Left ventricle myocardium inferior (tissue), 1 donor: ENCODE measurements at regions not wholly inside any gene's neighbourhood (a gene's known extent, or its start where the extent isn't known, plus 50 kb on each side); places are given as distances from the start of the nearest gene placed in this dataset.
"Not testable (repeated sequence)": the region's sequence is repeated elsewhere in the genome, so short reads cannot be mapped to it uniquely, and the experiment has no call there.

Source experiments
- DNase-seq: peaks from one replicate; pipeline ENCODE4 v3.0.0-alpha.2; 2020
- H3K27ac ChIP-seq: fragments of 200-600 bp; replicated peaks from 2 replicates; pipeline ENCODE4 v1.8.0; 2021
- H3K27me3 ChIP-seq: fragments of 200-600 bp; 2 replicates; pipeline ENCODE4 v1.8.0; 2021; ENCODE audit warnings: low read depth
- H3K36me3 ChIP-seq: fragments of 200-600 bp; 2 replicates; pipeline ENCODE4 v1.8.0; 2021
- H3K4me1 ChIP-seq: fragments of 200-600 bp; 2 replicates; pipeline ENCODE4 v1.8.0; 2021
- H3K4me3 ChIP-seq: fragments of 200-600 bp; 2 replicates; pipeline ENCODE4 v1.8.0; 2021; ENCODE audit warnings: mild to moderate bottlenecking, moderate library complexity
- H3K9me3 ChIP-seq: fragments of 200-600 bp; replicated peaks from 2 replicates; pipeline ENCODE4 v1.8.0; 2021
- intact Hi-C: fragments of 100-400 bp; cut with micrococcal nuclease; formaldehyde crosslinking; loops from one replicate; pipeline ENCODE4 v1.11.0; 2022
- TF ChIP-seq, protein P1 (sequence below): fragments of 200-600 bp; IDR thresholded peaks from 2 replicates; pipeline ENCODE4 v1.8.0; 2021; ENCODE audit warnings: antibody characterized with exemption, mild to moderate bottlenecking, borderline replicate concordance
- donor health status: DM: no; HTN: yes; CAD: no; lungs with severe emphysema.

DNA sequence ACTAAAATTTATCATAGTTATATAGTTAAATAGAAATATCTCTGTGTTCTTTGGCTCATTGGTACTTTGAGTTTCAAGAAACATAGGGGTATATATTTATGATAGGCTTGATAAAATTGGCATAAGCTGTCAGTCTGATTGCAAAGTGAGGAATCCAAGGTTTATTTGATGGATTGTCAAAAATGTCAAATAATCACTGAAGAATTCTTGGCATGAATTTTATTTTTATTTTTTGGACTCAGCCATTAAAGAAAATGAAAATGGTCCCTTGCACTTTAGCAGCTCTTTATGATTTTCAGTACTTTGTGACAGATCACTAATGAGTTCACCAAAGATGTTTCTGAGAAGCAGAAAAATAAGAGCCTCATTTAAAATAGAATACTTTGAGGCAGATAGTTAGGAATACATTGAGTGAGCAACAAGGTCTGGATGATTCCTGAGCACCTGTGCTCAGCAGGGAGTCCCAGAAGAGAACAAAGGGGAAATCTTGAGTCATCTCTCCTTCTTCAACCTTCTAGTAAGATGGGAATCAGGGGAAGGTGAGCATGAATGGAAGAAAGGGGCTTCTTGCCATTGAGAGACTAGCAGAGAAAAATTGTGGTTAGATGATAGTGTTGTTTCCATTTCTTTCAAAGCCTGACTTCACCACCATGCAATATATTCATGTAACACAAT, 85.3 kb upstream of the VEPH1 start:
- Histone ChIP-seq H3K9me3 (no peaks in the 10 kb centered on the region), H3K27me3 (peaks cover 4% of the 10 kb centered on the region), H3K4me3 (no peak overlapping the region), H3K4me1 (no peaks in the 10 kb centered on the region), H3K27ac (no peak overlapping the region), H3K36me3 (no peaks in the 10 kb centered on the region)
- DNase-seq = no peak
- intact Hi-C loops = no loop called here
- TF ChIP-seq, protein P1, sequence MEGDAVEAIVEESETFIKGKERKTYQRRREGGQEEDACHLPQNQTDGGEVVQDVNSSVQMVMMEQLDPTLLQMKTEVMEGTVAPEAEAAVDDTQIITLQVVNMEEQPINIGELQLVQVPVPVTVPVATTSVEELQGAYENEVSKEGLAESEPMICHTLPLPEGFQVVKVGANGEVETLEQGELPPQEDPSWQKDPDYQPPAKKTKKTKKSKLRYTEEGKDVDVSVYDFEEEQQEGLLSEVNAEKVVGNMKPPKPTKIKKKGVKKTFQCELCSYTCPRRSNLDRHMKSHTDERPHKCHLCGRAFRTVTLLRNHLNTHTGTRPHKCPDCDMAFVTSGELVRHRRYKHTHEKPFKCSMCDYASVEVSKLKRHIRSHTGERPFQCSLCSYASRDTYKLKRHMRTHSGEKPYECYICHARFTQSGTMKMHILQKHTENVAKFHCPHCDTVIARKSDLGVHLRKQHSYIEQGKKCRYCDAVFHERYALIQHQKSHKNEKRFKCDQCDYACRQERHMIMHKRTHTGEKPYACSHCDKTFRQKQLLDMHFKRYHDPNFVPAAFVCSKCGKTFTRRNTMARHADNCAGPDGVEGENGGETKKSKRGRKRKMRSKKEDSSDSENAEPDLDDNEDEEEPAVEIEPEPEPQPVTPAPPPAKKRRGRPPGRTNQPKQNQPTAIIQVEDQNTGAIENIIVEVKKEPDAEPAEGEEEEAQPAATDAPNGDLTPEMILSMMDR = no peak

DNA sequence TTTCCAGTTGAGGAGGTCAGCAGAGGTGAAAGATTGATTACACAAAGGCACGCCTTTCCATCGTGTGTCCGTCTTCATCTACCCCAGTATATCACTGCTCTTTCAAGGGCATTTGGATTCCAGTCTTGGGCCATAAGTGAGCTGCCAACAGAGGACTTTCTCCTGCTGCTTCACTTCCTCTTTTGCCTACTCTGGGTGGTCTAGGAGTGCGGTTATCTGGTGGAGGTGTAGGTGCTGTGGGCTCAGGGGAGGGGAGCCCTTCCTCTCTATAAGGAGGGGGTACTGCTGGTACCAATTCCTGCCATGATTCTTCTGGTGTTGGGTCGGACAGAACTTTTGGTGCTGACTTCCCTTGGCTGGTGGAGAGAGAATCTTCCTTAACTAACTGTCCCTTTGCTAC, 83.1 kb upstream of the VEPH1 start:
- Histone ChIP-seq H3K9me3 (no peaks in the 10 kb centered on the region), H3K27me3 (no peaks in the 10 kb centered on the region), H3K4me3 (no peak overlapping the region), H3K36me3 (no peaks in the 10 kb centered on the region), H3K27ac (no peak overlapping the region), H3K4me1 (no peaks in the 10 kb centered on the region)
- TF ChIP-seq, protein P1 = no peak
- no peak for DNase-seq
- intact Hi-C loops = no loop called here

DNA sequence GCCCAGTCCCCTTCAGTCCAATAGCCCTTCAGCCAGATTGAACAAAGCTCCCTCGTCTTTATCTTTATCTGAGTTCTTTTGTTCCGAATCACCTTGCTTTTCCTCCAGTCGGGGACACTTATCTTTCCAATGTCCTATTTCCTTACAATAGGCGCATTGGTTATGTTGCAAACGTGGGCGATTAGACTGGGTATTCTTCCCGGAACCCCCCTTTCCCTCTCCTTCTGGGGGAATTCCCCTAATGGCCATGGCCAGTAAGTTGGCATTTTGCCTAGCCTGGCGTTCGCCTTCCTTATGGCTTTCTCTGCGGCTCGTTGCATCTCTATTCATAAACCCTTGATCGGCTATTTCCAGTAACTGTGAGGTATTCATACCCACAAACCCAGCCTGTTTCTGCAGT, 82.2 kb upstream of the VEPH1 start:
- Histone ChIP-seq H3K36me3 (no peaks in the 10 kb centered on the region), H3K4me3 (no peak overlapping the region), H3K27ac (no peak overlapping the region), H3K4me1 (no peaks in the 10 kb centered on the region), H3K9me3 (no peaks in the 10 kb centered on the region), H3K27me3 (no peaks in the 10 kb centered on the region)
- DNase-seq = no peak
- intact Hi-C loops = no loop called here
- TF ChIP-seq, protein P1 = no peak

DNA sequence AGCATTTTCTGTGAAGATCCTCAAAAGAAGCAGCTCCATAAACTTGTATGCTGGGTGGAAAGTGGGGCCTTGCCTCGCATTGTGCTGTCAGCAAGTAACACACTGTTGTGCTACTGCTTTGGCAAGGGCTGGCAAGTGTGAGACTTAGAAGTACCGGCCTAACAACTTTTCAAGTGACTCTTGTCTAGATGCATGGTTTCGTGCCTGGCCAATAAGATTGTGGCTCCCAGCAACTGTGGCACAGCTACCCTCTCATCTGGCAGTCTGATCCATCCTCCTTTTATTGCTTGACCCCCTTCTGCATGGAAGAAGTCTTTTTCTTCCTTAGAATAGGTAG, 79.4 kb upstream of the VEPH1 start:
- H3K4me1 ChIP-seq = no peaks in the 10 kb centered on the region
- no peak for DNase-seq
- no peaks in the 10 kb centered on the region for H3K36me3 ChIP-seq
- no peak overlapping the region for H3K4me3 ChIP-seq
- intact Hi-C loops = no loop called here
- TF ChIP-seq, protein P1 = no peak
- H3K27me3 ChIP-seq = no peaks in the 10 kb centered on the region
- no peak overlapping the region for H3K27ac ChIP-seq
- no peaks in the 10 kb centered on the region for H3K9me3 ChIP-seq

DNA sequence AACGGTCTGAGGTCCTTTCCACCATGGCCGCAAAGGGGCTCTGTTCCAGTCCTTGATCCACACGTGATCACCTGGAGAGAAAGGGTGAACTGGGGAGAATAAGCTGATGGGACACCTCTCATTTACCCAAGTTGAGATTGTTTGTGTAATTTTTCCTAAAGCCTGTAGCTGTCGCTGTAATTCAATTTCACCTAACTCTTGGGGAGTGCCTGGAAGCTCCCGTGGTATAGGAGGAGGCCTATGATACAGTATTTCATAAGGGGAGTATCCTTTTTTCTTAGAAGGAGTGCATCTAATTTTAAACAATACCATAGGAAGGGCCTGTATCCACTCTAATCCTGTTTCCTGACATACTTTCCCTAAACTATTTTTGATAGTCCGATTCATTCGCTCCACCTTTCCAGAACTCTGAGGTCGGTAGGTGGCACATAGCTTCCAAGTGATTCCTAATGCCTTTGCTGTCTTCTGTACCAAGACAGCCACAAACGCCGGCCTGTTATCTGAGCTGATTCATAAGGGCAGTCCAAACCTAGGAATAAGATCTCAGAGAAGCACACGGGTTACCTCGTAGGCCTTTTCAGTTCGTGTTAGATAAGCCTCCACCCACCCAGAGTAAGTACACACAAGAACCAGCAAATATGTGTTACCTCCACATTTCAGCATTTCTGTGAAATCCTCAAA, 78.9 kb upstream of the VEPH1 start:
- intact Hi-C loops = not testable (repeated sequence)

DNA sequence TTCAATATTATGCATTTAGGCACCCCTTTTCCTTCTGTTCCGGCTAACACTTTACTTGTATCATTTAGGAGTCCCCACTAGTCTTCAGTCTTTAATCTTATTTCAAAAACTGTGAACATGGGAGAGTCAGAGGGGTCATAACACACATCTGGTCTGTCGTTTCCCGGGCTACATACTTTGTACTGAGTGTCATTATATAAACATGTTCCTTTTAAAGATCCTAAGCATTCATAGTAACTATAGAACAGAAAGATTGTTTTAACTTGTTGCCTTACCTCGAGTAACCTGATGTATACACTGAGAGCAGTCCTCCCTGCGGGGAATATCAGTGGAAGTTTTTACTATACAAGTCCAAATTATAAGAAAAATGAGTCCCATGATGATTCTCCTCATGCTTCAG, 78.2 kb upstream of the VEPH1 start:
- Histone ChIP-seq H3K36me3 (no peaks in the 10 kb centered on the region), H3K4me3 (no peak overlapping the region), H3K4me1 (no peaks in the 10 kb centered on the region), H3K9me3 (no peaks in the 10 kb centered on the region), H3K27me3 (no peaks in the 10 kb centered on the region), H3K27ac (no peak overlapping the region)
- DNase-seq = no peak
- intact Hi-C loops = no loop called here
- TF ChIP-seq, protein P1 = no peak

More for the DNA sequence above, 78.9 kb upstream of the VEPH1 start:
- DNase-seq, H3K27ac ChIP-seq, H3K36me3 ChIP-seq, H3K4me3 ChIP-seq, H3K27me3 ChIP-seq, H3K4me1 ChIP-seq, H3K9me3 ChIP-seq: not testable (repeated sequence)
